Kidney (tissue), 13 donors: ENCODE measurements at regions not wholly inside any gene's neighbourhood (a gene's known extent, or its start where the extent isn't known, plus 50 kb on each side); places are given as distances from the start of the nearest gene placed in this dataset.
"Not testable (repeated sequence)": the region's sequence is repeated elsewhere in the genome, so short reads cannot be mapped to it uniquely, and the experiment has no call there.

Experiments
- DNase-seq, 5 donors: peaks; one replicate each; pipeline ENCODE4 v3.0.0-alpha.2; 2013 to 2020
- FAIRE-seq: peaks from 2 replicates; lab custom pipeline; 2012; peaks lifted over from hg19 to GRCh38; lab: Jason Lieb, UNC
- H3K27ac ChIP-seq, 2 donors: one replicate each; pipeline ENCODE4 v1.7.0; 2013; ENCODE audit warnings: low read depth in 2 of 2, low read length in 2 of 2, inconsistent platforms in 1 of 2
- H3K27me3 ChIP-seq: one replicate; pipeline ENCODE4 v1.7.1; 2013; ENCODE audit warnings: low read length, inconsistent platforms; ENCODE audit not compliant: control insufficient read depth, insufficient read depth
- H3K36me3 ChIP-seq, 3 donors: one replicate each; pipeline versions ENCODE4 v1.7.0 to v1.7.1; 2013; ENCODE audit warnings: low read length in 3 of 3, control low read depth in 1 of 3, inconsistent platforms in 1 of 3; ENCODE audit not compliant: insufficient read depth in 3 of 3, control insufficient read depth in 2 of 3
- H3K4me1 ChIP-seq, 3 donors: one replicate each; pipeline versions ENCODE4 v1.7.0 to v1.7.1; 2013; ENCODE audit warnings: low read length in 3 of 3, inconsistent platforms in 1 of 3, low read depth in 1 of 3; ENCODE audit not compliant: control insufficient read depth in 2 of 3, insufficient read depth in 2 of 3
- H3K4me3 ChIP-seq, 3 donors: one replicate each; pipeline versions ENCODE4 v1.7.0 to v1.8.1; 2013; ENCODE audit warnings: low read length in 3 of 3, control low read depth in 1 of 3, inconsistent platforms in 1 of 3
- H3K9ac ChIP-seq, 3 donors: one replicate each; pipeline versions ENCODE4 v1.7.0 to v1.7.1; 2013; ENCODE audit warnings: low read length in 3 of 3, control low read depth in 1 of 3, inconsistent platforms in 1 of 3
- H3K9me3 ChIP-seq, 3 donors: one replicate each; pipeline versions ENCODE4 v1.7.0 to v1.7.1; 2013; ENCODE audit warnings: low read length in 3 of 3, control low read depth in 1 of 3, inconsistent platforms in 1 of 3; ENCODE audit not compliant: control insufficient read depth in 2 of 3, insufficient read depth in 1 of 3
- intact Hi-C: fragments of 100-400 bp; cut with DNase I; formaldehyde crosslinking; loops from one replicate; pipeline ENCODE4 v1.11.1; 2022
- TF ChIP-seq, protein P1 (sequence below): IDR thresholded peaks from 3 replicates; pipeline ENCODE4 v1.5.1; 2012; ENCODE audit warnings: mild to moderate bottlenecking, moderate library complexity, borderline replicate concordance; ENCODE audit not compliant: insufficient read depth; ENCODE audit errors: extremely low read depth
- donor health status: control.
- donor health status: control.
- donor health status: control.
- donor health status: control.
- donor health status: control.
- donor health status: DM: yes; HTN: yes; CAD: no.
- donor health status: Normal renal cell carcinoma (clear cell type).

DNA sequence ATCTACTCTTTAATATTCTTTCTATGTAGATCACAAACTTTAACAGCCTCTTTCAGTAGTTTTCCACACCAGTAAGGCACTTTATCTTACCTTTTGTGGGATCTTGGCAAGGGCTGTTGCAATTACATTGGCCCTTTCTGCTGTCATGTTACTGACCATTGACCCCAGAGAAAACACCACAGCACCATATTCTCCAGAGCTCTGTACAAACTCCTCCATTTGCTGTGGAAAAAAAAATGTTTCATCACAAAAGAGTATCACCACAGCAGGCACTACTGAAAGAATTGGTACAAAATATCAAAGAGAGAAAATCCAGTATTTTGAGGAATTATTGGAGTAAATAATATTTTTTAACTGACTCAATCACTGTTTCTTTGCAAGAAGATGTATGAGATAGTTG, 62.3 kb upstream of the UGT2A3 start:
- H3K36me3 ChIP-seq, H3K27me3 ChIP-seq, FAIRE-seq, intact Hi-C loops, H3K9me3 ChIP-seq, H3K9ac ChIP-seq, H3K4me3 ChIP-seq, H3K4me1 ChIP-seq, DNase-seq, H3K27ac ChIP-seq: not testable (repeated sequence)

DNA sequence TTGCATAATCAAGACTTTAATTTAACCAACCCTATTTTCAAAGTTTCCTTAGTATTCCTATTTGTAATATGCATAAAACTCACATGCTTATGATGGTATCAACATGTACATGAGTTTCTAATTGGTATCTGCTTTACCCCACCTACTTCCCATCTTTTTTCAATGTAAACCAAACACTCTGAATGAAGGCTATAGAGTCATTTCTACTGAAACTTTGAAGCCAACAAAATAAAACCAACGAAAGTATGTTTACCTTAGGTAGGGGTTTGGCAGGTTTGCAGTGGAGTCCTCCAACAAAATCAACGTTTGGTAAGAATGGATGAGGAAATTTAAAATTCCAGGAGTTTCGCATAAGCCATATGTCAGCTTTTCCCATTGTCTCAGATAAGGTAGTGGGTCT, 66.4 kb upstream of the UGT2A3 start:
- FAIRE-seq, H3K4me3 ChIP-seq, intact Hi-C loops, H3K27ac ChIP-seq, H3K9ac ChIP-seq, DNase-seq, H3K27me3 ChIP-seq, H3K36me3 ChIP-seq, H3K4me1 ChIP-seq, H3K9me3 ChIP-seq: not testable (repeated sequence)

DNA sequence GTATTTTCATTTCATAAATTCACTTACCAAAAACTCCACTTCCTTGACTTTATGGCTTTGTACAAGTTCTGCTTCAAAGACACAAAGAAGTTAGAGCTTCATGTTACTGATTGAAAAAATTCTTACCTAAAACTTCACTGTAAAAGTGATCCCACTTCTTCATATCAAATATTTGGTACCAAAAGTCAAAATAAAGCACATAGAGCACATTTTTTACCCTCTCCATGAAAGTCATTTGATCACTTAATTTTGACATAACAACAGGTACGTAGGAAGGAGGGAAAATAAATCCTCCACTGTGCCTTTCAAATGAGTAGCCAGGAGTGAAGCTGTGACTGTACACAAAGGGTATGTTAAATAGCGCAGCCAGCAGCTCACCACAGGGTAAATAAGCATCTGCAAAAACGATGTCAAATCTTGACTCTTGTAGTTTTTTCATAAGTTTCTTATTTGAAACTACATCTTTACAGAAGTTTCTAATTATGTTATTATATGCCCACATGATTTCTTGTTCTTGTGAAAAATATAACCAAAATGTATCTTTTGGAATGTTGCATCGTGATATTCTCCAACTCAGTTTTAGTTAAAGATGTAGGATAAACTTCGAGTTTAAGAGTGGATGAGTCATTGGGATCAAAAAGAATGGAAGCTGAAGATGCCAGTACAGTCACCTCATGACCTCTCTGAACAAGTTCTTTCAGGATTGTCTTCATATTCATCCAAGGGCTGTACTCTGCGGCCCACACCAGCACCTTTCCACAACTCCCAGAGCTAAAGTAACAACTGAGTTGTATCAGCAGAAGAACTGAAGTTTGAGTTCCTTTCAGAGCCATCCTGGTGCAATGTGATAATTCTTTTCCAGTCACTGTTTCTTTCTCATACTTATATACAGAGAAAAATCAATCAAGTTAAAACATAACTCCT, 68.2 kb upstream of the UGT2A3 start:
- not testable (repeated sequence) for FAIRE-seq, H3K9me3 ChIP-seq

DNA sequence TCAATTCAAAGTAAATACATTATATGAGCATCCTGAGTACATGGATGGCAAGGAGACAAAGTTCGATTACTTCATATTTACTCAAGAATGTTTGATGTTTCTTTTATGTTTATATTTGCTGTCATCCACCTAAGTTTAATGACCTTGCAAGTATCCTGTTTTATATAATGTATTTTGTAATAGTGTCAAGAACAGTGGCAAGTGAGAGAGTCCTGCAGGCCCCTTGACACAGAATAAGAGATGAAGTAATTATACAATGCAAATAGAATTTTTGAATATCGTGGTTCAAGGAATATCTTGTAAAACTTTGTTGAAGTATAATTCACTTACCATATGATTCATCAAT, 68.8 kb upstream of the UGT2A3 start:
- DNase-seq, H3K27ac ChIP-seq, H3K4me3 ChIP-seq, H3K36me3 ChIP-seq, H3K9ac ChIP-seq, intact Hi-C loops, FAIRE-seq, H3K27me3 ChIP-seq, H3K9me3 ChIP-seq, H3K4me1 ChIP-seq: not testable (repeated sequence)

More for the DNA sequence above, 68.2 kb upstream of the UGT2A3 start:
- H3K4me3 ChIP-seq, H3K27me3 ChIP-seq, H3K27ac ChIP-seq, H3K36me3 ChIP-seq, DNase-seq, H3K9ac ChIP-seq, intact Hi-C loops, H3K4me1 ChIP-seq: not testable (repeated sequence)

DNA sequence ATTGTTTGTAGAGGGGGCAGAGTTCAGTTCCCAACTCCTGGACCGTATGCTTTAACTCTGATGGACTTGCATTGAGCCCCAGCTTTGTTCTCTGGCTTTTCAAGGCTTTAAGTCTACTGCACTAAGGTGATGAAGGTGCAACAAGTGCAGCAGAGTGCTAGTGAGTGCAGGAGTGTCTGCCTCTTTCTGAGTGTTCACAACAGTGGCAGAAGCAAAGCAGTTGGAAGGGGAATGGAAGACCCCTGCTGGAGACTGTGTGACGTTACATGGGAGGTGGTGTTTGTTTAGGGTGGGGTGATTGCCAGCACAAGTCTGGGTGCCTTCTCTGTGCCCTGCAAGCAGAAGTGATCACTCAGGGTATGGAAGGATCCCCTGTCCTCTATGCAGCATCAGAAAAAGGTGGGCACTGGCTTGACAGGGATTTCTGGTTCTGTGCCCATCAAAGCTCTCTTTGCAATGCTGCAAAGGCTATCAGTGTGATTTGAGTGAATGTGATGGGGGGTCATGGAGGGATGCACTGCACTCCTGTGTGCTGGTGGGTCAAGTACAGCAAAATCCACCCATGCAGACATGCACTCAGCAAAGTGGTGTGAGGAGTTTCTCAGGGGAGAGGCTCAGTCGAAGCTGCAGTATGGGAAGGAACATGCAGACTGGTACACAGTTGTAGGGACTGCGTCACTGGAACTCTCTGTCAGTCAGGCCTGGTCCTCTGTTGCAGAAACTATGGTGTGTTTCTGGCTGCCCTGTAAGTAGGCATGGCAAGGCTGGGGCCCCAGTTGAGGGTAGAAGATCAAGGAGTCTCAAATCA, 70.9 kb upstream of the UGT2B7 start:
- Histone ChIP-seq H3K36me3 (no peaks in the 10 kb centered on the region), H3K27me3 (no peaks in the 10 kb centered on the region), H3K4me1 (no peaks in the 10 kb centered on the region), H3K9me3 (no peaks in the 10 kb centered on the region), H3K27ac (no peak overlapping the region), H3K9ac (no peak overlapping the region), H3K4me3 (no peak overlapping the region)
- TF ChIP-seq, protein P1, sequence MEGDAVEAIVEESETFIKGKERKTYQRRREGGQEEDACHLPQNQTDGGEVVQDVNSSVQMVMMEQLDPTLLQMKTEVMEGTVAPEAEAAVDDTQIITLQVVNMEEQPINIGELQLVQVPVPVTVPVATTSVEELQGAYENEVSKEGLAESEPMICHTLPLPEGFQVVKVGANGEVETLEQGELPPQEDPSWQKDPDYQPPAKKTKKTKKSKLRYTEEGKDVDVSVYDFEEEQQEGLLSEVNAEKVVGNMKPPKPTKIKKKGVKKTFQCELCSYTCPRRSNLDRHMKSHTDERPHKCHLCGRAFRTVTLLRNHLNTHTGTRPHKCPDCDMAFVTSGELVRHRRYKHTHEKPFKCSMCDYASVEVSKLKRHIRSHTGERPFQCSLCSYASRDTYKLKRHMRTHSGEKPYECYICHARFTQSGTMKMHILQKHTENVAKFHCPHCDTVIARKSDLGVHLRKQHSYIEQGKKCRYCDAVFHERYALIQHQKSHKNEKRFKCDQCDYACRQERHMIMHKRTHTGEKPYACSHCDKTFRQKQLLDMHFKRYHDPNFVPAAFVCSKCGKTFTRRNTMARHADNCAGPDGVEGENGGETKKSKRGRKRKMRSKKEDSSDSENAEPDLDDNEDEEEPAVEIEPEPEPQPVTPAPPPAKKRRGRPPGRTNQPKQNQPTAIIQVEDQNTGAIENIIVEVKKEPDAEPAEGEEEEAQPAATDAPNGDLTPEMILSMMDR: peak; percentile 27
- DNase-seq: peak in 4 of 5 donors; percentile 26 to 51 (median 32)
- FAIRE-seq: no peak
- intact Hi-C loops: no loop called here
